GF-D8 (cell line): ENCODE measurements at regions not wholly inside any gene's neighbourhood (a gene's known extent, or its start where the extent isn't known, plus 50 kb on each side); places are given as distances from the start of the nearest gene placed in this dataset.

Source experiments
- DNase-seq: peaks from one replicate; lab custom pipeline; 2025; lab: John Stamatoyannopoulos, UW

GRCh38 chr7:41346878-41347277 lies 356.0 kb downstream of the INHBA start:
- no peak for DNase-seq

GRCh38 chr7:41339913-41340676 lies 362.8 kb downstream of the INHBA start:
- DNase-seq, result no peak

DNA sequence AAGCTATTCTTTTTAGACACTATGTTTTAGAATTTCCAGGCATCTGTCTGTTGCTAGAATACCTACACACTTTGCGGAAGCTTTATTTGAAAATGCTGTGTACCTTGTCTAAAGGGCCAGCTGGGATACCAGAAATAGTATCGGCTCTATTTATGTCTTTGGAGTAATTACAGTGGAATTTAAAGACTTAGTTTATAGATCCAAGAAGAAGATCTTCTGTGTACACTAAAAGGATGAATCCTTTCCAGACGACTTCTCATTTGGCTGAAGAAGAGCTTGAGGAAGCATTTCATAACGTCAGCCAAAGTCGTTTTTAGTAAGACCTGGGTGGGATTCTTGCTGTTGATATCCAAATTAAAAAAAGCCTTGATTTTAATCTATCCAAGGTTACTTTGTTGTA lies 365.9 kb downstream of the INHBA start:
- DNase-seq, result no peak

DNA sequence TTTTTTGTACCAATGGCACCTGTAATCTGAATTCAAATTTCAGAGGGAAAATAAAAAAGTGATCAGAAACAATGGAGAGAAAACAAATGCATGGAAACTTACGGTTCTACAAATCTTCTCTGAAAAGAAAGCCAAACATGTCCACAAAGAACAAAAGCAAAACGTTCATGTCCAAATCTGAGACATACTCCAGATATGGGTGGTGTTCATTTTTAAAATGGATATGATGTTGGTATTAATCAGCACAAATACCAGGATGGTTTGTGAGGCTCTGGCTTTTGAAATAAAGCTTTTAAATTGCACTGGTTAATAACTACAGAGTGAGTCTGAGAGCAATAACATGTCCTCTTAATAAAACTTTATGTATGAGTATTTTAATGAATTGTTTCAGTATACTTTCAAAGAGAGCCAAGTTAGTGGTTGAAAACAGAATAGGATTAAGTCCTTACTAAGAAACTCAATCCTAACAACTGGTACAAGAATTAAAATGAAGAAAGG lies 366.4 kb downstream of the INHBA start:
- DNase-seq, result no peak

GRCh38 chr7:41334071-41334862 lies 368.6 kb downstream of the INHBA start:
- no peak for DNase-seq

GRCh38 chr7:41333511-41333910 lies 369.4 kb downstream of the INHBA start:
- no peak for DNase-seq

DNA sequence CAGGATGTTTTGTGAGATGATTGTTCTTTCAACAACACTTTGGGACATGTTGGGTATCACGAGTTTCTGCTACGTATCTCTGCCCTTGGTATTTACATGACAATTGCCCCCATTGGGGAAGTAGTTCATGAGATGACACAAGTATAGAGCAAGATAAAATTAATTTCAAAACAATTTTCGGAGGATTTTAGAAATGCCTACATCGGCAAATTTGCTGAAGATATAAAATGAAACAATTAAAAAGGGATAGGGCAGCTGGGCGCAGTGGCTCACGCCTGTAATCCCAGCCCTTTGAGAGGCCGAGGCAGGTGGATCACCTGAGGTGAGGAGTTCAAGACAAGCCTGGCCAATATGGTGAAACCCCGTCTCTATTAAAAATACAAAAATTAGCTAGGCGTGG lies 371.7 kb downstream of the INHBA start:
- DNase-seq, result no peak

DNA sequence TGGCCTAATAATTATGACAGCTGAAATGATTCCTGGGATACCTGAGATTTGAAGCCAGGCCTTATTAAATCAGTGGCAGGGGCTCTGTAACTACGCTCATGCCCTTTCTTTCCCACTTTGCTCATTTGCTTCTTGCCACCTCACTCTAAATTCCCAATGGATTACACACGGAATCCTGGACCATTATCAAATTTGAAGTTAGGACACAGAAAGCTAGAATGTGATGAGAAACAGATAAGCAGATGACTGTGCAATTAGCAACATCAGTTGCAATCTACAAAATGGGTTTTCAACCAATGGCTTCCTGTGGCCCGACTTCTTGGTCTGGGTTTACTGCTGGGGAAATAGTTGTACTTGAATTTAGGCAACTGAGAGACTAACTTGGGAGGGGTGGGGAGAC lies 374.3 kb downstream of the INHBA start:
- DNase-seq, result no peak

GRCh38 chr7:41328131-41328530 lies 374.8 kb downstream of the INHBA start:
- no peak for DNase-seq

GRCh38 chr7:41326616-41327015 lies 376.3 kb downstream of the INHBA start:
- DNase-seq, result no peak

- no peak for DNase-seq
Observed at GRCh38 chr7:41323806-41324205, 379.1 kb downstream of the INHBA start.

- DNase-seq, result no peak
Observed at GRCh38 chr7:41319581-41319980, 383.3 kb downstream of the INHBA start.

GRCh38 chr7:41316410-41316809 lies 386.5 kb downstream of the INHBA start:
- no peak for DNase-seq

- DNase-seq, result no peak
Observed at GRCh38 chr7:41315764-41316163, 387.1 kb downstream of the INHBA start.

- DNase-seq, result no peak
Observed at GRCh38 chr7:41313171-41313570, 389.7 kb downstream of the INHBA start.

- no peak for DNase-seq
Observed at GRCh38 chr7:41312235-41312634, 390.7 kb downstream of the INHBA start.

GRCh38 chr7:41311301-41311700 lies 391.6 kb downstream of the INHBA start:
- no peak for DNase-seq

- no peak for DNase-seq
Observed at GRCh38 chr7:41306486-41306885, 396.4 kb downstream of the INHBA start.

DNA sequence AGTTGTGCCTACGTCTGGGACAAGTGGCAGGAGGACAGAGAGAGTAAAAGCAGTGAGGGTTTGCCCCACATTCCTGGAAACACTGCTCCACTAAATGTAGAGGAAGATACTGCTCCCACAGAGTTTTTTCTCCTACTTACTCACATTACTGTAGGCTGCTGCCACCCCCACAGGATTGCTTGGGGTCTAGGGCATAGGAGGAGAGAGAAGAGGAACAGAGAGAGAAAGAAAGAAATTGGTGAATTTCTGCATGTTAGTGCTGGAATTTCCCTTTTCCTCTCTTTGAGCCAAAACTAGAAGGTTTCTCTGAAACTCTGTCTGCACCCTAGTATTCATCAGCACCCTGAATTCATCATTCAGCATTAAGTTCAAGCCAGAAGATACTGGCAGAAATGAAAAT lies 397.9 kb downstream of the INHBA start:
- DNase-seq, result no peak

DNA sequence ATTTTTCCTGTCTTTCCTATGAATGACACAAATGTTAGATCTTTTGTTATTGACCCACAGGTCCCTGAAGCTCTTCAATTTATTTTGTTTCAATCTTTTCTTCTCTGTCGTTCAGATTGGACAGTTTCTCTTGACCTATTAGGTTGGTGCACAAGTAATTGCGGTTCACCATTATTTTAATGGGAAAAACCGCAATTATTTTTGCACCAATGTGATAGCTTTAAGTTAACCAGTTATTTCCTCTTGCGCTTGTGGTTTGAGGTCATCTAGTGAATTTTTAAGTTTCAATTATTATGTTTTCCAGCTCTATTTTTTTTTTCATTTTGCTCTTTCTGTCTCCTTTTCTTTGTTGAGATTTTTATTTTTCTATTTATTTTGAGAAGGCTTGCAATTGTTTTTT lies 399.2 kb downstream of the INHBA start:
- no peak for DNase-seq

DNA sequence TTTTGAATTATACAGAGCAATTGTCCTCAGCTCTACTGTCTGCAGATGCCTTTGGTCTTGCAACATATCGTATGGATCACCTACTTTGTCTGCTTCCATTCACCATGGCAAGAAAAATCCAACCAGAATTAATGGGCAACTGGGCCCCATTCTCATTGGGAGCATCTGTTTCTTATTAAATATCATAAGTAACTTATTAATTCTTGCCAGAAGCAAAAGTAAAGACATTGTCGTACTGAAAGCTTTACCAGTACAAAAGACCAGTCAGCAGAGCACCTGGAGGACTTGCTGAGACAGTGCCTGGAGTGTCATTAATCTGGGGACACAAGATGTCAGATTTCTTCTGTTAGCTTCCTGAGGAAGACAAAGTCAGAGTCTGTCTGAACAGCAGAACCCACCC lies 404.5 kb downstream of the INHBA start:
- no peak for DNase-seq

DNA sequence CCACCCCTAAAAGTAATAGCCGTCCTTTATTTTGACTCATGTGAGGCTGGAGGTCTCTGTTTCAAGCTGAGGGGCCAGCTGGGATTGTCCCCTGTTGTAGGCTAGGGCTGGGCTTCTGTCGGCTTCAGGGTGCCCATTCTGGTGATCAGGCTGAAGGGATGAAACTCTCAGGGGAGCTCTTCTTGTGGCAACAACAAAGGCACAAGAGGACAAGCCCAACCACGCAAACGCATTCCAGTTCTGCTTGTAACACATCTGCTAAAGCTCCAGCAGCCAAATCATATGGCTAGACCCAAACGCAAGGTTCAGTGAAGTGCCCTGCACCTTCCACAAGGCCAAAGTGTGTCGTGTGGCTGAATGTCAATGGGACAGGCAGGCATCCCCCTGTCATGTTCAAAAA lies 405.7 kb downstream of the INHBA start:
- no peak for DNase-seq

DNA sequence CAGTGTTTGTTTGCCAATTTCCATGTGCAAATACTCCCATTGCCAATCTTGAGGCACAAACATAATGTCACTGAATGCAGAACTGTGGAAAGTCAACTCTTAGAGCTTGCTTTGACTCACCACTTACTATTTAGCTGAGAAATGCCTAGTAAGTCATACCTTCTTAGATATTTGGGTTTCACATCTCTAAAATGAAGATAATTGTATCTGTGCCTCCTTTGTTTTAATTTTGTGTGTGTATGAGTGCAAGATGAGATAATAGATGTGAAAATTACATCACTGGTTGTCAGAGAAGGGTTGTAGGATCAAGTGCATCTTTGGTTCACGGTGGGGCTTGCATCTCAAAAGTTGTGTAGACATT lies 407.5 kb downstream of the INHBA start:
- DNase-seq, result no peak
